NCI-H526 (cell line): ENCODE measurements at regions not wholly inside any gene's neighbourhood (a gene's known extent, or its start where the extent isn't known, plus 50 kb on each side); places are given as distances from the start of the nearest gene placed in this dataset.
"Not testable (repeated sequence)": the region's sequence is repeated elsewhere in the genome, so short reads cannot be mapped to it uniquely, and the experiment has no call there.

Experiments used
- DNase-seq, 2 experiments: peaks; one replicate each; lab custom pipeline; 2025; lab: John Stamatoyannopoulos, UW

DNA sequence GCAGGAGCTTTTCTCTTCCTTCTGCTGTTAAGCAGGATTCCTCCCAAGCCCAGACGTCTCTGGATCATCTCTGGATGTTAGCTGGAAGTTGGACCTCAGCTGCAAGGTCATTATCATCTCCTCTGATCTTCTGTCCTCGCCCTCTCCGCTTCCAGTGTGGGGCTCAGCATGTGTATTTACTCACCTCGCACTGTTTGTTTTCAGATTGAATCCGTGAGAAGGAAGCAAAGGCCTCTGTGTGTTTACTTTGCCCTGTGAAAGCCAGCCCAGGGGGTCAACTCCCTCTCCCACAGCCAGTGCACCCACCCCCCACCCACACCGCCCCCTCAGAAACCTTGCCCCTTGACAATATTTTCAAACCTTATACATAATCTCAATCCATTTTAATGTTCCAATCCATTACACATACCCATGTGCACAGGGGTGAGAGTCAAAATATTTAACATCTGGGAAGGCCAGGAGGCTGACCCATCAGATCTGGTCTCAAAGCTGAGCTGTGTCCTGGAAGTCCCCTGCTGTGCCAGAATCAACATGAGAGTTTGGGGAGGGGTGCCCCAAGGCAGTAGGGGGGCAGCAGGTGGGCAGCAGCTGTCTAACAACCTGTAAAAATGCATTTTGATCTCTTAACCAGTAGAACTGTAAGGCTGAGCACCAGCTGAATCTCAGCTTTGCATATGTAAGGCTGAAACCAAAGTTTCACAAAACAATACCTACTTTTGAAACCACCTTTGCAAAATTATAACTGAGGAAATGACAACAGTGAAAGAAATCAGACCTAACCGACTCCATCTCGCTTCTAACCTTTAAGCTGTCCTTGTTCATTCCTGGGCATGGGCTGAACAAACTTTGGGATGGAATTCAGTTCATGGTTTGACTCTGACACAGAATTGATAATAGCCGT is 157.9 kb downstream of the ZNF664 start:
- peak in 1 of 2 experiments; percentile 35 for DNase-seq

DNA sequence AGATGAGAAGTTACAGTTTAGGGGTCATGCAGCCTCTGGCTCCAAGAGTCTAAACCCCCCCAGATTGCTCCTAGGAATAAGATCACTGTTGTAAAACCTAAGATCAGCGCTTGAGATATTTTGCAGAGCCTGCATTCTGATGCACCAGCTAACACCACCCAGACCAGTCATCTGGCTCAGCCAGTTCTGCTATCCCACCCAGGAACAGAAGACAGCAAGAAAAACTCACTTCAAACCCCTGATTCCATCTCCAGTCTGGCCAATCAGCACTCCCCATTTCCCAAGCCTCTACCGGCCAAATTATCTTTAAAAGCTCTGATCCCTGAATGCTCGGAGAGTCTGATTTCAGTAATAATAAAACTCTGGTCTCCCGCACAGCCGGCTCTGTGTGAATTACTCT is 158.6 kb downstream of the ZNF664 start:
- no peak for DNase-seq

DNA sequence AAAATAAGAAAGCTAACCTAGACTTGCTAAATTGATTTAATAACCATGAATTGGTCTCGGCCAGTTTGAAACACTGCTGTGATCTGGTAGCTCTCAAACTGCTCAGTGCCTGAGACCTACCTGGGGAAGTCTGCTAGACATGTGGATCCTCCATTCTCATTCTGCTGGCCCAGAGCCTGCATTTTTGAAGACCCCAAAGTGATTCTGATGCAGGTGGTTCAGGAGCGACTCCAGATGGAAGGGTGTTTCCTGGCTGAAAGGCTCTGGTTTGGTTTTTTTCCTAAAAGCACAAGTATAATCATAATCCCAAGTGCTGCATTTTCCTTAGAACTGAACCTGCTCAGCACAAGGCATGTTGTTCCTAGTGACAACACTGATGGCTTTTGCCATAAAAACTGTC is 159.5 kb downstream of the ZNF664 start:
- DNase-seq: no peak

DNA sequence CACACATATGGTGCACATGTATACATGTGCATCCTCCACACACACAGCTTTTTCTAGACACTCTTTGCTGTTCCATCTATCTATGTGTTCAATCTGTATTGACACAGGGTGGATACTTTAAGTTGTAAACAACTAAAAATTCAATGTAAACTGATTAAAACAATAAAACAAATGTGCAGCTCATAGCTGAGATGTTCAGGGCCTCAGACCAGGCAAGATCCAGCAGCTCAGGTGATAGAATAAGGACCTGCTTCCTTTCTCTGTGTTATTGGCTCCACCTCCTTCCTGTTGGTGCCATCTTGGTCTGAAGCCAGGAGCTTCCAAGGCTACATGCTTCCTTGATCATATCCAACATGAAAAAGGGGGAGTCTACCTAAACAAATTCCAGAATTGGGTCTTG is 158.1 kb upstream of the RFLNA start:
- DNase-seq: no peak

DNA sequence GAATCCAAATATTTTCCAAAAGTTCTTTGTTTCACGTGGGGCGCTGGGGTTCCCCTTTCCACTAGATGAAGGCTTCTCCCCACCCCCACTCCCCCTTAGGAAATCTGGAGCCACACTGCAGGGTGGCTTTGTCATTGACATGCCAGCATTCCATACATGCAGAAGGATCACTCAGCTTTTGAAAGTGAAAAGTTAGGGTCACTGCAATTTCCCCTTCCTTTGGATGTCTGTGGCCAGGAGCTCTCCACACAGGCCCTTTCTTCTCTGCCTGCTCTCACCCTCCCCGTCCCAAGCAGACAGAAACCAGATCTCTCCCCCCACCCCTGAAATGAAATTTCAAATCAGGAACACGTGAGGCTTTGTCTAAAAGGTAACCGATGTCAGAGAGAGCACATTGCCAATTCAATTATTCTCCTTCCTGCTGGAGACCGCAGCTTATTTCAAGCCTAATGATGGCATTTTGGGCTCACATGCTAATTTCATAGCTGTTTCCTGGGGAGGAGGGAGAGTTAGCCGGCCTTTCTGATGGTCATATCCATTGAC is 153.9 kb upstream of the RFLNA start:
- no peak for DNase-seq

DNA sequence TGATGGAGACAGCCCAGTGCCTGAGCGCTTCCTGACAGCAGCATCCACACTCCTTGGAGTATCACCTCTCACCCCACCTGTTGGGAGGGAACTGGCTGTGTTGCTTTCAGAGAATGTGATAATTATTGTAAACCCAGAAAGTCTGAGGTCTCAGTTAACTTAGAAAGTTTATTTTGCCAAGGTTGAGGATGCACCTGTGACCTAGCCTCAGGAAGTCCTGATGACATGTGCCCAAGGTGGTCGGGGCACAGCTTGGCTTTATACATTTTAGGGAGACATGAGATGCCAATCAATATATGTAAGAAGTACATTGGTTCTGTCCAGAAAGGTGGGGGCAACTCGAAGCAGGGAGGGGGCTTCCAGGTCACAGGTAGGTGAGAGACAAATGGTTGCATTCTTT is 153.3 kb upstream of the RFLNA start:
- not testable (repeated sequence) for DNase-seq

DNA sequence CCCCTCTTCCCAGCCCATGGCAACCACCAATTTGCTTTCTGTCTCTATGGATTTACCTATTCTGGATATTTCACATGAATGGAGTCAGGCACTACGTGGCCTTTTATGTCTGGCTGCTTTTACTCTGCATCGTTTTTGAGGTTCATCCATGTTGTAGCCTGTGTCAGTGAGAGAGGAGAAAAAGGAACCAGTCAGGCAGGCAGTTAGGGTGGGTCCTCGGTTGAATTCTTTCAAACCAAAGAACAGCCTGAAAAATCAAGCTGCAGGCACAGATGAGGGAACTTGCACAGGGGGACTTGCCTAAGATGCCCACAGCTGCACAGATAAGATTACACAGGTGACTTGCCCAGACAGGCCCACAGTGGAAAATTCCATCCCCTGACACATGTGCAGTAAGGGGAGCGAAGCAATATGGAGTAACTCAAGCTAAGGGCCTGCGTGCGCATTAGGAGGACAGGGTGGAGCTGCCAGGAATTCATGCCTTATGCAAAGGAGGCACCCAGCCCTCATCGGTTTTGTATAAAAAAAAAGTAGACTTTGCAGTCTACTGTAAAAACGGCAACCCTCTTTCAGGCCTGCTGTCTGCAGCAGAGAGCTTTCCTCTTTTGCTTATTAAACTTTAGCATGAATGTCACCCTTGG is 152.4 kb upstream of the RFLNA start:
- DNase-seq: no peak

DNA sequence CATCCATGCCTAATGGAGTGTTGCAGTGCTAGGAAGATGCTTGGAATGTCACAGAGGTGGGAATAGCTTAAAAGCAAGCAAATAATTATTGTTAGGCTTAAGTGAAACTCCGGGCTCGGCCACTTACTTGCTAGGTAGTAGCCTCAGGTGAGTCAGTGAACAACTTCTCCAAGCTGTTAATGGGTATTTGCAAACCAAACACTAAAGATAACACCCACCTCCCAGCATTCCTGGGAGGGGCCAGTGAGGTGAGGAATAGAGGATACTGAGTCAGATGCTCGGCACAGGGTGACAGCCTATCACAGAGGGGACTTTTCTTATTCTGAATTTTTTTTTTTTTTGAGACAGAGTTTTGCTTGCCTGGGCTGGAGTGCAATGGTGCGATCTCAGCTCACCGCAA is 151.2 kb upstream of the RFLNA start:
- DNase-seq: no peak

DNA sequence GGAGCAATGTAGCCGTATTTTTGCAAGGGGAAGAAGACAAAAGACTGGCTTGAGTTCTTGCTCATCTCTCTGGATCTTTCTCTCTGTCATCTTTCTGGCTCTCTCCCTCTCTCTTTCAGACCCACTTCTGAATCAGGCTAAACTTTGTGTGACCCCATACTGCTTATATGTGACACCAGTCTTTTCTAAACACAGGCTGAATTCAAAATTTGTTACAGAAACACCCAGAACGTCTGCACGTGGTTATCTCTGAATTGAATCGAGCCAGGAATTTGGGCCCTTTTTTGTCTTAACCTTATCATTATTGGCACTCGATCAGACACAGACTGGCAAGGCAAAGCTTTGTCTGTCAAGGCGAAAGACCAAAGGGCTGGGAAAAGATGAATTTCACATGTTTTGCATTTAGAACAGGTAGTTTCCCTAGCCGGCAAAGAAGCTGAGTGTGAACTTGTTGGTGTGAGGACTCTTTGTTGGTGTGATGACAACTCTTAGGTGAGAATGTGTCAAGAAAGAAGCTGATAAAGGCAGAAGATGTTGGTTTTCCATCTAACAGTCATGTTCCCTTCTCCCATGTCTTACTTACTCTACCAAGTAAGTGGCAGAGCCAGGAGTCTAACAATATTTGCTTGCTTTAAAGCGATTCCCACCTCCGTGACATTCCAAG is 150.2 kb upstream of the RFLNA start:
- DNase-seq: no peak

DNA sequence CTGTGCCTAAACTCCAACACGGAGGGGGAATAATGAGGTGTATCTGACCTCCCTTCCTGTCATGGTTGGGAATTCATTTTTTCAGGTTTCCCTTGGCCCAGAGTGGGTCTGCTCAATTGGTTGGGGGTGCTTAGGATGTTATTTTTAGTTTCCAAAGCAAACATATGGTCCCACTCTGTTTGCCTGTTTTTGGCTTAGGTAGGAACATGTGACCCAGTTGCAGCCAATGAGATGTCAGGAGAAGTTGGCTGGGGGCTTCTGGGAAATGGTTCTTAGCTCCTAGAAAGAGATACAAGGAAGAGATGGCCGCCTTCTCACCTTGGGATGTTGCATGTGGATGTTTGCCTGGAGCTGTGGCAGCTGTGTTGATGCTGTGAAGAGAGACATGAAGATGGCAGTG is 147.9 kb upstream of the RFLNA start:
- no peak for DNase-seq

DNA sequence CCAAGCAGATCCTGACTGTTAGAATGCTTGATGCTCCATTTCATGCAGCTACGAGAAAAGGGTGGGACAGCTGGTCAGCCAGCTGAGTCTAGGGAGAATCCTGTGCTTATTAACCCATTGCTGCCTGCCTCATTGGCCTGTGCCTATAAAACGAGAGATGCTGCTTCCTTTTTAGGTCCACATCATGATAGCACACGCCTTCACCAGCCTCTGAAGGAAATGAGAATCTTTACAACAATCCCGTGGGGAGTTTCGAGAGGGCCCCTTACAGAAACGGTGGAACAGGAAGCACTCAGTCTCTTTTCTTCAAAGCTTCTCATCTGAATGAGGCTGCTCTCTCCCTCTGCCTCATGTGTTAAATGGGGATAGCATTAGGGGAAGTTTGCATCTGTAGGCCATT is 147.3 kb upstream of the RFLNA start:
- no peak for DNase-seq

DNA sequence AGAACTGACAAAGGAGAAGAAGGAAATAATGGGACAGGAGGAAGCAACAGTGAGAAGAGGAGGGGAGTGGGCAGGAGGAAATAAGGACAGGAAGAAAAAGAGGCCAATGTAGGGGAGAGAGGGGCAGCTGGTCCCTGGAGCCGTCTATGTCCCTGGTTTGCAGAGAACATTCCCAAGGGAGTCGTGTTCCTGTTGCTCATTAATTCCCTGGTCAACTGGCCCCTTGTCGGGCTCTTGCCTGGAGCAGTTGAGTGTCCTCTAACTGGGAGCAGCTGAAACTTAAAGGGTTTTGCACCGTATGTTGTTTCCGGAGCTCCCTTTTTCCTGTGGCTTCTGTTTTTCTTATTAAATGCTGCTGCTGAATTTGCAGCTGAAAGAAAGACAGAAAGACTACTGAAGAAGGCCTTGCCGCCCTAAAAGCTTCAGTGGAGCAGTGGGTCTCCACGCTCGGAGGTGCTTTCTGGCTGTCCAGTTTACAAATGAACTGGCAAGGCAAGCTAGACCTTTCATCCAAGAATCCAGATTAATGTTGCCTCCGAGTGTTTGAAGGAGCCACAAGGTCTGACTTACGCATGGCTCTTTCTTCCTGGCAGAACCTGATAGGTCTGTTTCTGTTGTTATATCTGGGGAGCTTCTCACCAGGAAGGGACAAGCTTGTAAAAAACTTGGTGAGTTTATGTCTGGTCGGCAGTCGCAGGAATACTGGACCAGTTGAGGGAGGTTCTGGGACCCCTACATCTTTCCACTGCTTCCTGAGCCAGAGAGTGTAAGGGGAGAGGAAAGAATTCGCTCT is 146.2 kb upstream of the RFLNA start:
- peak in 1 of 2 experiments; percentile 74 for DNase-seq

DNA sequence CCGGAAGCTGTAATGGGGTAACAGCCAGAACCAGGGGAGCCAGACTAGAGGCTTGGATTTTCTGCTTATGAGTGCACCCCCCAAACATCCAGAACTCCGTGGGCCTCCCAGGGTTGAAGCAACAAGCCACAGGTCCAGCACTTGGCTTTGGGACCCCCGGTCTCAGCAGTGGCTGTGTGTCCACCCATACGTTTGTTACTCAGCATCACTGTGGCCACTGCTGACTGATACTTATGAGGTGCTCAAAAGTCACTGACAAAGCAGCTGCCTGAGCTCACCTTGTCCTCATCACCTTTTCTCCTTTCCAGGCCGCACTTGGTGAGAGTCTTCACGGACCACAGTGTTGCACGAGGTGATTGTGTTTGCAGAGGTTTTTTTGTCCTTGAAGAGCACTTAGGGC is 145.6 kb upstream of the RFLNA start:
- DNase-seq: no peak

DNA sequence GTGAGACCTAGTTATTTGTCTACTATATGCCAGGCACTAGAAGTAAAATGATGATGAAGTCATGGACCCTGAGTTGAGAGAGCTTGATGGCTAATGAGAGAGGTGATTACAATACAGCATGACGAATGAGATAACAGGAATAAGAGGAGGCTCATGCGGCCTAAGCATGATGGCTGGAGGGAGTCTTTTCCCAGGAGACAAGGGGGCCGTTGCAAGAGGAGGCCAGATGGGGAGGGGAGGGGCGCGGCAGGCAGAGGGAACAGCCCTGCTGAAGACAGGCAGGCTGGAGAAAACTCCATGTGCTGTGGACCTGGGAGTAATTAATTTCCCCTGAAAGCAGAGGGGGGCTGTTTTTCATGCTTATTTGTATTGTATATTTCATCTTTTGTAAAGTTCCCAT is 144.7 kb upstream of the RFLNA start:
- peak in 1 of 2 experiments; percentile 54 for DNase-seq

DNA sequence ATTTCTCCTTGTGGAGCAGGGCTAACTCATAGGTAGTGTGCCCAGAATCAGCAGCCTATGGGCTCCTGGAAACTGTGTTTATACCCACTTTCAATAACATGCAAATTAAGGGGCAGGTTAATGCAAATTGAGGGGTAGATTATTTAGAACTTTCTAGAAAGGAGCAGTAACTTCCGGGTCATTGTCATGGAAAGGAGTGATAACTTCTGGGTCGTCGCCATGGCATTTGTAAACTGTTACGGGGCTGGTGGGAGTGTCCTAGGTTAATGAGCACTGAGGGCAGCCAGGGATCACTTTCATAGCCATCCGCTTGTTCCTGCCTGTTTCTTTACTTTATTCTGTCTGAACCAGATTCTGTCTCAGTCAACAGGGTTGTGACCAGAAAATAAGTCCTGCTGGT is 143.3 kb upstream of the RFLNA start:
- no peak for DNase-seq

DNA sequence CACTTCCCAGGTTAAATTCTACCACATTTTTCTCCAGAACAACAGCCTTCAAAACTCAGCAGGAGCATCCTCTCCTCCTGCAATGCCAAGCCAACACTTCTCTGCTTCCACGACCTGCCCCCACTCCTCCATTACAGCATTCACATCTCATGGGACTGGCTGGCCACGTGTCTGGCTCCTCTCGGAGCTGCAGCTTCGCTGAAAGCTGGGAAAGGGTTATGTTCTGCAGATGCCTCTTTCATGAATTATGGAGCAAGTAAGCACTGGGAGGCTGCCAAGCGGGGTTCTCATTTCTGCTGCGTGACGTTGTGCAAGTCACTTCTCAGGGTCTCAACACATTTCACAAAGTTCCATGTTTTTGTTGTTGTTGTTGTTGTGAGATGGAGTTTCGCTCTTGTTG is 142.2 kb upstream of the RFLNA start:
- DNase-seq: no peak

DNA sequence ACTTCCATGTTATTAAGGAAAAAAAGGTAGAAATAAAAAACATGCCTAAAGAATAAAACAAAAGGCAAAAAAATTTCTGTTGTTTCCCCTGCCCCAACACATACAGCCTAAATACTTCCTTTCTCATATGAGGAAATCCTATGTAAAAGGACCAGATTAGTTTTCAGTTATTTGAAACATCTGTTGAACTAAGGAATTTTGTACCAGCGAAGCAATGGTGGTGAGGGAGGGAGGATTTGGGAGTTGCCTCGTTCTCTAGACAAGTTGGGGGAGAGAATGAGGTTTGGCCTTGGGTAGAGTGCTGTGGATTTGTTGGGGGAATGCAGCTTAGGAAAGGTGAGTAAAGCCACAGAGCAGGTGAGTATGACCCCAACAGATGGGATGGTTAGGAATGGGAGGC is 141.5 kb upstream of the RFLNA start:
- DNase-seq: no peak

DNA sequence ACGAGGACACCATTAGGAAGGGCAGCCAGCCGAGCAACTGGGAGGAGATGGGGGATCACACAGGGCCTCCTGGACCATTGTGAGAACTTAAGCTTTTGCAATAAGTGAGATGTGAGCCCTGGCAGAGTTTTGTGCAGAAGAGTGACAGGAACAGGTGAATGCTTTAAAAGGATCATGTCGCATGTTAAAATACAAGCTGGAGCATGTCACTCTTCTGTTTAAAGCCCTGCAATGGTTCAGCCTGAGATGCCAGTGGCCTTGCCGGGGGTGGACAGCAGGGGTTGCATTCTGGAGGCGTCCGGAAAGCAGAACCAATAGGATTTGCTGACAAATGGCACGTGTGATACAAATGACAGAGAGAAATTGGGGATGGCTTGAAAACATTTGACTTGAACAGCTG is 137.5 kb upstream of the RFLNA start:
- no peak for DNase-seq

DNA sequence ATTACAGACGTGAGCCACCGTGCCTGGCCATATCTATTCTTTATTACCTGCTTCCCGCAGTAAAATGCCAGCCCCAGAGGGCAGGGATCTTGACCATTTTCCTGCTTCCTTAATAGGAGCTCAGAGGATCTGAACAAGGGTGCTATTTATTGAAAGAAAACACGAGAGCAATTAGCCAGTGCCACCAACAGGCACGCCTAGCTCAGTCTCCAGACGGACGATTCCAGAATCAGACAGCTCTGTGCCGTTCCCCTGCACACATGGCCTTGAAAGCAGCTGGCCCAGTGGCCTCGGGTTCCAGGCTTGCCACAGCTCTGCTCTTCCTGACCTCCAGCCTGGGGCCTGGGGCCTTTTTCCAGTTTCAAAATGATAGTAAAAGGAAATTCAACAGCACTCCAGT is 135.2 kb upstream of the RFLNA start:
- DNase-seq: no peak

DNA sequence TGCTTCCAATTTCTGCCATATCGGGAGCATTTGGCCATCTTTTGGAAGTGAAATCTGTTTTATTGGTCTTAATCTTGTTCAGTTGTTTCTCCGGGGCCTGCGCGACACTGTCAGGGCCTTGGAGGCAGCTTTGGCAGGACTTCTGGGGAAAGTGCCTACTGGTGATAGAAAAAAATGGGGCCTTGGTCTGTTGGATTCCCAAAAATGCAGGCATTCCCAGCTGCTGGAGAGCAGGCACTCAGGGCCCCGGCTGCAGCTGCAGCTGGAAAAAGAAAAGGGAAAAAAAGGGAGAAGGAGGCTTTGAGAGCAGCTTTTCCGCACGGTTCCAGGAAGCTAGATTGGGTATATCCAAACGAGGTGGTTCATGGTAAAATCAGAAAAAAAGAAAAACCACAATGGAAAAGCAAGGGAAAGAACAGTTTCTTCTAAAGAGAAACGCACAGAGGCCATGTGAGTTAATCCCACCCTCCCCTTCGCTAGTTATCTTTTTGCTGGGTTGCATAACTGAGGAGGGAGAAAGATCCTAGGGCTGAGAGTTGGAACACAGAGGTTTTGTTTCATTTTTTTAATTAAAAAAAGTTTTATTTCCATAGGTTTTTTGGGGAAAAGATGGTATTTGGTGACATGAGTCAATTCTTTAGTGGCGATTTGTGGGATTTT is 134.7 kb upstream of the RFLNA start:
- no peak for DNase-seq

DNA sequence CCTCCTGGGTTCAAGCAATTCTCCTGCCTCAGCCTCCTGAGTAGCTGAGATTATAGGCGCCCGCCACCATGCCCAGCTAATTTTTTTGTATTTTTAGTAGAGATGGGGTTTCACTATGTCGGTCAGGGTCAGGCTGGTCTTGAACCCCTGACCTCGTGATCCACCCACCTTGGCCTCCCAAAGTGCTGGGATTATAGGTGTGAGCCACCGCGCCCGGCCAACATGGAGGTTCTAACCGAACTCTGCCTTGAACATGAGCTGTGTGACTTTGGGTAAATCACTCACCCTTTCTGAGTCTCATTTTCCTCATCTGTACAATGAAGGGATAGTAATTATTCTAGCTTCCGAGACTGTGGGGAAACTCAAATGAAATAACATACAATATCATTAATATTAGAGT is 133.5 kb upstream of the RFLNA start:
- DNase-seq: not testable (repeated sequence)
